ENCODE measurements at regions not wholly inside any gene's neighbourhood (a gene's known extent, or its start where the extent isn't known, plus 50 kb on each side); places are given as distances from the start of the nearest gene placed in this dataset.

GRCh38 chr2:77838441-77838840 lies 316.3 kb upstream of the LRRTM4 start:
- H3K27me3 Mint-ChIP-seq (ENCODE audit: low read depth): no peaks in the 10 kb centered on the region
- no peak overlapping the region for H3K27ac Mint-ChIP-seq (ENCODE audit: unreplicated experiment)
- no peak overlapping the region for H3K4me3 Mint-ChIP-seq
- H3K36me3 Mint-ChIP-seq (ENCODE audit: low read depth): peaks cover 11% of the 10 kb centered on the region
- TF ChIP-seq CTCF (conservative IDR thresholded peaks at IDR 0.05): no peak
- no peaks in the 10 kb centered on the region for H3K4me1 Mint-ChIP-seq
- H3K9me3 Mint-ChIP-seq: peaks cover 12% of the 10 kb centered on the region
- DNase-seq (ENCODE audit: low read depth, low spot score): no peak

DNA sequence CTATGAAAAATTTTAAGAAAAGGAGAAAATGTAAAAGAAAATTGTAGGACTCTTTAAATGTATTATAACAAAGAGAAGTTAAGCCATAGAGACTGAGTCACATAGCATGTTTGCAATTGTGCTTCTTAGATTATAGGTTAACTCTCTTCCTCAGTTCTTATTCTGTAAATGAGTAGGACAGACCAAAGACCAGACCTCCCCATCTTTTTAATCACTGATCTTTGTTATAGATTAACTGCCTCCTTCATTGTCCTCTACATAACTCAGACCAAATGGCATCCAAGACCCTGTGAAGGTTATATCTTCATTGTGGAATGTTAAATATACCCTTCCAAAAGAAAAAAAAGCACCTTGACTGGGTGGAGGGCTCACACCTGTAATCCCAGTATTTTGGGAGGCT lies 316.9 kb upstream of the LRRTM4 start:
- no peaks in the 10 kb centered on the region for H3K4me1 Mint-ChIP-seq
- peaks cover 8% of the 10 kb centered on the region for H3K36me3 Mint-ChIP-seq (ENCODE audit: low read depth)
- H3K4me3 Mint-ChIP-seq: no peak overlapping the region
- H3K27ac Mint-ChIP-seq (ENCODE audit: unreplicated experiment): no peak overlapping the region
- DNase-seq (ENCODE audit: low read depth, low spot score): no peak
- TF ChIP-seq CTCF (conservative IDR thresholded peaks at IDR 0.05): no peak
- no peaks in the 10 kb centered on the region for H3K27me3 Mint-ChIP-seq (ENCODE audit: low read depth)
- H3K9me3 Mint-ChIP-seq: peaks cover 10% of the 10 kb centered on the region

- Mint-ChIP-seq H3K36me3 (ENCODE audit: low read depth) (no peaks in the 10 kb centered on the region), H3K27me3 (ENCODE audit: low read depth) (no peaks in the 10 kb centered on the region), H3K27ac (ENCODE audit: unreplicated experiment) (no peak overlapping the region), H3K4me1 (no peaks in the 10 kb centered on the region), H3K4me3 (no peak overlapping the region), H3K9me3 (peaks cover 2% of the 10 kb centered on the region)
- no peak for TF ChIP-seq CTCF (conservative IDR thresholded peaks at IDR 0.05)
- no peak for DNase-seq (ENCODE audit: low read depth, low spot score)
Measured at GRCh38 chr2:77862120-77862519, 339.9 kb upstream of the LRRTM4 start.

DNA sequence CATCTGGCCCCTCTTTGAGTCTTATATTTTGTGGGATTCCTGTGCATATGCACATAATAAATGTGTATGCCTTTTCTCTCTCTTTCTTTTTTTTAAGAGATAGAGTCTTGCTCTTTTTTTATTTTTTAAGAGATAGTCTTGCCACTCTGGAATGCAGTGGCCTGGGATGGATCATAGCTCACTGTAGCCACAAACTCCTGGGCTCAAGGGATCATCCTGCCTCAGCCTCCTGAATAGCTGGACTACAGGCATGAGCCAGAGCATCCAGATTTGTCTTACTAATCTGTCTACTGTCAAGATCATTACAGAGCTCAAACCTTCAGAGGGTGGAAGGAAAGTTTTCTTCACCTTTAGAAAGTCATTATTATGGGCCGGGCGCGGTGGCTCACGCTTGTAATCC lies 342.2 kb upstream of the LRRTM4 start:
- no peak overlapping the region for H3K27ac Mint-ChIP-seq (ENCODE audit: unreplicated experiment)
- H3K9me3 Mint-ChIP-seq: peaks cover 2% of the 10 kb centered on the region
- TF ChIP-seq CTCF (conservative IDR thresholded peaks at IDR 0.05): no peak
- H3K36me3 Mint-ChIP-seq (ENCODE audit: low read depth): no peaks in the 10 kb centered on the region
- no peak overlapping the region for H3K4me3 Mint-ChIP-seq
- no peaks in the 10 kb centered on the region for H3K27me3 Mint-ChIP-seq (ENCODE audit: low read depth)
- no peaks in the 10 kb centered on the region for H3K4me1 Mint-ChIP-seq
- no peak for DNase-seq (ENCODE audit: low read depth, low spot score)

DNA sequence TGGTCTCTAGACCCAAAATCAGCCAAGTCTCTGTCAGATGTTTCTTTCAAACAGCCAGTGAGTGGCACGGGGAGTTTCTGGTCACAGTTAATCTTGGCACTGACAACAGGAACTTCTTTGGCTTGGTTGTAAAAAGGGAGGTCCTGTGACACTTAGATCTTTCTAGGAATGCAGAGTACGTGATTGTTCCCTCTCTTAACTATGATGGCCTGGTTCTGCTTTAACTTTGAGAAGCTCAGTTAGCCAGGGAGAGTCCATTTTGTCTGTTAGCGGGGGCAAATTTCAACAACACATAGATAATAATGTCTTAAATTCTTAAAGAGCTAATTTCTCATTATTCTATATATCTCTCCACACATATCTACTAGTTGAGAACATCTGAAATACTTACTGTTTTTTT lies 344.5 kb upstream of the LRRTM4 start:
- H3K36me3 Mint-ChIP-seq (ENCODE audit: low read depth): no peaks in the 10 kb centered on the region
- H3K4me1 Mint-ChIP-seq: no peaks in the 10 kb centered on the region
- H3K4me3 Mint-ChIP-seq: no peak overlapping the region
- no peak for DNase-seq (ENCODE audit: low read depth, low spot score)
- TF ChIP-seq CTCF (conservative IDR thresholded peaks at IDR 0.05): no peak
- H3K27me3 Mint-ChIP-seq (ENCODE audit: low read depth): no peaks in the 10 kb centered on the region
- no peak overlapping the region for H3K27ac Mint-ChIP-seq (ENCODE audit: unreplicated experiment)
- H3K9me3 Mint-ChIP-seq: peaks cover 4% of the 10 kb centered on the region

- no peak for TF ChIP-seq CTCF (conservative IDR thresholded peaks at IDR 0.05)
- H3K27me3 Mint-ChIP-seq (ENCODE audit: low read depth): no peaks in the 10 kb centered on the region
- peaks cover 6% of the 10 kb centered on the region for H3K9me3 Mint-ChIP-seq
- no peaks in the 10 kb centered on the region for H3K36me3 Mint-ChIP-seq (ENCODE audit: low read depth)
- no peak overlapping the region for H3K27ac Mint-ChIP-seq (ENCODE audit: unreplicated experiment)
- DNase-seq (ENCODE audit: low read depth, low spot score): no peak
- no peak overlapping the region for H3K4me3 Mint-ChIP-seq
- no peaks in the 10 kb centered on the region for H3K4me1 Mint-ChIP-seq
Measured at GRCh38 chr2:77867146-77867545, 345.0 kb upstream of the LRRTM4 start.

All from neural crest cell (in vitro differentiated cells).